GM12872 (cell line): ENCODE measurements at regions not wholly inside any gene's neighbourhood (a gene's known extent, or its start where the extent isn't known, plus 50 kb on each side); places are given as distances from the start of the nearest gene placed in this dataset.

Source experiments
- TF ChIP-seq, protein P1 (sequence below): IDR thresholded peaks from 3 replicates; pipeline ENCODE4 v1.5.1; 2011; ENCODE audit warnings: low read depth, mild to moderate bottlenecking, low read length, moderate library complexity; ENCODE audit not compliant: insufficient read depth

DNA sequence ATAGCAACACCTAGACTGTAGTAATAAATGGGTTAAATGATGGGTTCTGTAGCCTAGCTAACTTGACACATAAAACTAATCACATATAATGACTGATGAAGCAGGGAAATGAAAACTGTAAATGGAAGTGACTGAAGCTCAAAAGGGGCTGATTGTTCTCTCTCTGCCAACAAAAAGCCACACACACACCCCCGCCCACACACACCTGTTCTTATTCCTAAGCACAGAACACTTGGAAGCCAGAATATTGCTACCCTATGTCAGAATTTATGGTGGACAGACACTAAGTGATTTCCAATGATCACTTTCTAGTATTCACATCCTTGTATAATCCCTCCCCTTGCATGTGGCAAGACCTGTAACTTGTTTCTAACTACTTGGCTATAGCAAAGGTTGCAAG lies 603.5 kb downstream of the UTRN start:
- TF ChIP-seq, protein P1, sequence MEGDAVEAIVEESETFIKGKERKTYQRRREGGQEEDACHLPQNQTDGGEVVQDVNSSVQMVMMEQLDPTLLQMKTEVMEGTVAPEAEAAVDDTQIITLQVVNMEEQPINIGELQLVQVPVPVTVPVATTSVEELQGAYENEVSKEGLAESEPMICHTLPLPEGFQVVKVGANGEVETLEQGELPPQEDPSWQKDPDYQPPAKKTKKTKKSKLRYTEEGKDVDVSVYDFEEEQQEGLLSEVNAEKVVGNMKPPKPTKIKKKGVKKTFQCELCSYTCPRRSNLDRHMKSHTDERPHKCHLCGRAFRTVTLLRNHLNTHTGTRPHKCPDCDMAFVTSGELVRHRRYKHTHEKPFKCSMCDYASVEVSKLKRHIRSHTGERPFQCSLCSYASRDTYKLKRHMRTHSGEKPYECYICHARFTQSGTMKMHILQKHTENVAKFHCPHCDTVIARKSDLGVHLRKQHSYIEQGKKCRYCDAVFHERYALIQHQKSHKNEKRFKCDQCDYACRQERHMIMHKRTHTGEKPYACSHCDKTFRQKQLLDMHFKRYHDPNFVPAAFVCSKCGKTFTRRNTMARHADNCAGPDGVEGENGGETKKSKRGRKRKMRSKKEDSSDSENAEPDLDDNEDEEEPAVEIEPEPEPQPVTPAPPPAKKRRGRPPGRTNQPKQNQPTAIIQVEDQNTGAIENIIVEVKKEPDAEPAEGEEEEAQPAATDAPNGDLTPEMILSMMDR, result no peak

DNA sequence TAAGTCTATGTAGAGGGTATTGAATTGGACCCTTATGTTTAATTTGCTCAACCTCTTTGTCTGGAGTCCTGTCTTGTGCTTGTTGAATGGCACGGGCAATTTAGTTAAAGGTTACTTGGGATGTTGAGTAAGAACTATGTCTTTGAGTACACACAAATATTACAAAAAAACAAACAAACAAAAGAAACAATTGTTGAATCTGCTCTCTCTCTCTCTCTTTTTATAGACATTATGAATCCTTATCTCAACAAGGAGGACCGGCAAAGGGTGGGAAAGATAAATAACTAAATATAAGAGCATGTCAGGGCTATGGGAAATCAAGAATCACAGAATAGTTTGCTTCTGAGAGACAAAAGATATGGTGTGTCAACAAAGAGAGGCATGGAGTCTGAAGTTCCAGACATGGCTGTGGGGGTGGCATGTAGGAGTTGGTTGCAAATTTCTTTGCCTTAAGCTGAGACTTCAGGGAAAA lies 608.6 kb downstream of the UTRN start:
- TF ChIP-seq, protein P1, result no peak

DNA sequence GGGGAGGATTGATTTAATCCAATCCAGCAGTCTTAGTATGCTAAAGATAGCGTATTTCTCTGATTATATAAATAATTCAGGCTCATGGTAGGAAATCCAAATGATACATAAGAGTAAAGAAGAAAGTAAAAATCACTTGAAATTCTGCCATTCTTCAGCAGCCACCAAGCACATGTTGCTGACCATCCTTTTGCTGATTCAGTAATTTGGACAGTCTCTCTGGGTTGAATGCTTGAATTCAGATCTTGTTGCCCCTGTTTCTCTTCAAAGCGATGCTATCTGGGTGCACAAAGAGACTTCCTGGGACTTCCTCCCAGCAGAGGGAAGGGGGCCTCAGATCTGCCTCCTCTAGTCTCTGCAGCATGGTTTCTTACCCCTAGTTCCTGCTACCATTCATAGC lies 609.1 kb downstream of the UTRN start:
- TF ChIP-seq, protein P1, result no peak

DNA sequence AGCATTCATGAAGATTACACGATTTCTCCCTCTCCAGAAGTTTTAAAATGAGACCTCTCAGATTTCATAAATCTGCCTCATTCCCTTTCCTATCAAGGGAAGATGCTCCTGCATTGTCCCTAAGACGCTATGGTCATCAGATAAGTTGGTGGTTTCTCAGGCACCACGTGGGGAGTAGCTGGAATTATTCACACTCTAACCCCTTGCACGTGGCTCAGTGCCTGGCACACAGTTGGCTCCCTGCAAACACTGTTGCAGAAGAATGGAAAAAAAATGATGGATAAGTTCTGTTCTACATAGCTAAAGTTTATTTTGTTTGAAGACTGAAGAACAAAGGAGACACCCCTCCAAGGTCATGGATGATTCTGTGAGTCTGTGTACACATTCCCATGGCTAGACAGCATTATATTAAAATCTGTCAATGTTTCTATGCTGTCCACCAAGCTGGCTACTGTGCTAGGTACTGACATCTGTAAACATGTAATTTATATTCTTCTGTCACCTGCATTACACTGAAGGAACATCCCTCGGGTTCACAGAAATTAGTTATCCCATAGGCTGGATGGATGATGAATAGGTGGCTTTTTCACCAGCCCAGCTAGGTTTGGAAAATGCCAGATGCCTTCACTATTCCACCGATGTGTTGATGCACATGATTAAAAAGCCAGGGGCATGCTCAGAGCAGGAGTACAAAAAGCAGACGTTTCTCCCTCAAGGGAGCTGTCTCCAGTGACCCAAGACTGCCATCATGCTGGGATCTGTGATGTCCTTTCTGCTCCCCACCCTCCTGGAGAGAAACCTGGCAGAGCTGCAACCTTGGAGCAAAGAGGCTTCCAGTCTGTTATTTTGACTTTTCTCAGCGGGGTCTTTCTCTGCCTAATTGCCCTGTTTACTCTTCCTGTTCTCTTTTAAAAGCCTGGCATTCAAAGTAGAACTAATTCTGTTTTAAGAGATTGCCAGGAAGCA lies 610.5 kb downstream of the UTRN start:
- TF ChIP-seq, protein P1, result no peak

DNA sequence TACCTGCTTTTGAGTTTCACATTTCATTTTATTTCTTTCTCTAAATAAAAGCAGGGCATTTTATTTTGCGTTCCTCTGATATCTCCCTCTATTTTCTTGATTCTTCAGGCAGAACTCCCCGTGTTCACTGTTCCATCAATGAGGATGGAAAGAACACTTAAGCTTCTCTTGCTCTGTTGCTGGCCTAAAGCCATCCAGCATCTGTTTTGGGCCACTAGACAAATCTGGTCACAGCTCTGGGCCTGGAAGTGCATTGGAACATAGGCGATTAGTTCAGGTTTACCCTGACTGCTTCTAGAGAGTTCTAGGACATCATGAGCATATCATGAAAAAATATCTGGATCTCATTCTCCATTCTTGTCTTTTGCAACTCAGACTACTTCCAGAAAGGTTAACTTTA lies 611.2 kb downstream of the UTRN start:
- TF ChIP-seq, protein P1, result no peak

- TF ChIP-seq, protein P1, result no peak
Measured at GRCh38 chr6:144896871-144897270, 611.7 kb downstream of the UTRN start.

DNA sequence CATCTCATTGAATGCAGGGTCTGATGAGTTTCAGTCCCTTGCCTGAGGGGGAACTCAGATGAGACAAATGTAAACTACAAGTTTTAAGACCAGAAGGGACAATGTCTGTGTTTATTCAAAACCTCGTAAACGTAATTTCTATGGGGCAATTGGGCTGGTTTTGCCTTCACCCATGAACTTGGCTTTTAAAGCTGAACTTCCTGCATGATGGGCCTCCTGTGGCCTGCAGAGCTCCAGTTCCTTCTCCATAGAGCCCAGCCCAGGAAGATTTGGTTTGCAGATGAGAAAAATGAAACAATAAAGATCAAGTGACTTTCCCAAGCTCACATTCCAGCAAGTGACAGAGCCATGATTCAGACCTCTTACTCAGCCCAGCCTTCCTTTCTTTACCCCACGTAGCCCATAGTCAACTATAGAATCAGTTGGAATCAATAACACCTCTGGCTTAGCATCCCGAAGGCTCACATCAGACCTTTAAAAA lies 612.3 kb downstream of the UTRN start:
- TF ChIP-seq, protein P1, result no peak
